ENCODE measurements at regions not wholly inside any gene's neighbourhood (a gene's known extent, or its start where the extent isn't known, plus 50 kb on each side); places are given as distances from the start of the nearest gene placed in this dataset.

DNA sequence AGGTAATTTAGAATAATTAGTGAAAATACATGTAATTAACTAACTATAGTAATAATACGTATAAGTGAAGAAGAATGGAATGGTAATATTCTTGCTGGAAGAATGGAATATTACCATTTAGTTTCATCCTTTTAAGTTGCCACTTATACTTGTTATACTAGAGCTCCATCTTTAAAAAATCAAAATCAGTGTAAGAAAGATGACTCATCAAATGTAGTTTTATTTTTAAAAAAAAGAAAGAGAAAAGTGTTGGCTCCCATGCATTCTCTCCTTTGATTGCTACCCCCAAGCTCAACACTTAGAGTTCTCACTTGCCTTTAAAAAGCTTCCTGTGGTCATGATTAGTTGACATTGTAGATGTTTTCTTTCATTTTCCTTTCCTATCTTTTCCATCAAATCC is 82.4 kb upstream of the KIF2B start:
- H2AFZ ChIP-seq (ENCODE audit: insufficient read depth, low read depth, low read length, poor library complexity, severe bottlenecking), result no peak overlapping the region
- H3K36me3 Mint-ChIP-seq, result no peaks in the 10 kb centered on the region
- no peak overlapping the region for H3K4me3 Mint-ChIP-seq
- no peaks in the 10 kb centered on the region for H4K20me1 ChIP-seq (ENCODE audit: insufficient read depth, low read length)
- H3K9ac ChIP-seq (ENCODE audit: insufficient read depth, low read length, poor library complexity, severe bottlenecking), result no peak overlapping the region
- H3K36me3 ChIP-seq (replicated peaks in 1 of 2; ENCODE audit: control insufficient read depth in 1 of 2, insufficient read depth in 2 of 2, low read length in 2 of 2), result no peaks in the 10 kb centered on the region
- H3K79me2 ChIP-seq (ENCODE audit: insufficient read depth, low read length), result no peaks in the 10 kb centered on the region
- H3K4me1 ChIP-seq (ENCODE audit: control insufficient read depth in 1 of 2, insufficient read depth in 2 of 2, low read length in 2 of 2), result no peaks in the 10 kb centered on the region
- H3K4me1 Mint-ChIP-seq, result no peaks in the 10 kb centered on the region
- H3K4me2 ChIP-seq (replicated peaks; ENCODE audit: extremely low read depth, low read length, poor library complexity, severe bottlenecking), result no peak overlapping the region
- H3K27ac Mint-ChIP-seq, result no peak overlapping the region
- H3K4me3 ChIP-seq (replicated peaks in 1 of 3; ENCODE audit: low read depth in 2 of 3, low read length in 3 of 3), result no peak overlapping the region
- no peaks in the 10 kb centered on the region for H3K27me3 ChIP-seq (ENCODE audit: control insufficient read depth in 2 of 2, insufficient read depth in 2 of 2, low read length in 2 of 2)
- no peak for DNase-seq
- no CpG with 5 or more reads among the region's 1 CpG for WGBS (ENCODE audit: insufficient coverage)
- intact Hi-C loops (cut with micrococcal nuclease), result no loop called here
- no peak overlapping the region for H3K27ac ChIP-seq (ENCODE audit: low read depth in 1 of 2, low read length in 2 of 2)
- H3K27me3 Mint-ChIP-seq (ENCODE audit: low read depth in 3 of 3), result peaks cover 0 to 2% (median 0%) of the 10 kb centered on the region in 3 donors
- TF ChIP-seq, protein P1, sequence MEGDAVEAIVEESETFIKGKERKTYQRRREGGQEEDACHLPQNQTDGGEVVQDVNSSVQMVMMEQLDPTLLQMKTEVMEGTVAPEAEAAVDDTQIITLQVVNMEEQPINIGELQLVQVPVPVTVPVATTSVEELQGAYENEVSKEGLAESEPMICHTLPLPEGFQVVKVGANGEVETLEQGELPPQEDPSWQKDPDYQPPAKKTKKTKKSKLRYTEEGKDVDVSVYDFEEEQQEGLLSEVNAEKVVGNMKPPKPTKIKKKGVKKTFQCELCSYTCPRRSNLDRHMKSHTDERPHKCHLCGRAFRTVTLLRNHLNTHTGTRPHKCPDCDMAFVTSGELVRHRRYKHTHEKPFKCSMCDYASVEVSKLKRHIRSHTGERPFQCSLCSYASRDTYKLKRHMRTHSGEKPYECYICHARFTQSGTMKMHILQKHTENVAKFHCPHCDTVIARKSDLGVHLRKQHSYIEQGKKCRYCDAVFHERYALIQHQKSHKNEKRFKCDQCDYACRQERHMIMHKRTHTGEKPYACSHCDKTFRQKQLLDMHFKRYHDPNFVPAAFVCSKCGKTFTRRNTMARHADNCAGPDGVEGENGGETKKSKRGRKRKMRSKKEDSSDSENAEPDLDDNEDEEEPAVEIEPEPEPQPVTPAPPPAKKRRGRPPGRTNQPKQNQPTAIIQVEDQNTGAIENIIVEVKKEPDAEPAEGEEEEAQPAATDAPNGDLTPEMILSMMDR (IDR thresholded peaks at IDR 0.05), result no peak
- peaks cover 0 to 6% (median 0%) of the 10 kb centered on the region in 7 donors for H3K9me3 Mint-ChIP-seq
- no peaks in the 10 kb centered on the region for H3K9me3 ChIP-seq (replicated peaks in 1 of 2; ENCODE audit: control insufficient read depth in 1 of 2, insufficient read depth in 1 of 2, low read length in 2 of 2)

DNA sequence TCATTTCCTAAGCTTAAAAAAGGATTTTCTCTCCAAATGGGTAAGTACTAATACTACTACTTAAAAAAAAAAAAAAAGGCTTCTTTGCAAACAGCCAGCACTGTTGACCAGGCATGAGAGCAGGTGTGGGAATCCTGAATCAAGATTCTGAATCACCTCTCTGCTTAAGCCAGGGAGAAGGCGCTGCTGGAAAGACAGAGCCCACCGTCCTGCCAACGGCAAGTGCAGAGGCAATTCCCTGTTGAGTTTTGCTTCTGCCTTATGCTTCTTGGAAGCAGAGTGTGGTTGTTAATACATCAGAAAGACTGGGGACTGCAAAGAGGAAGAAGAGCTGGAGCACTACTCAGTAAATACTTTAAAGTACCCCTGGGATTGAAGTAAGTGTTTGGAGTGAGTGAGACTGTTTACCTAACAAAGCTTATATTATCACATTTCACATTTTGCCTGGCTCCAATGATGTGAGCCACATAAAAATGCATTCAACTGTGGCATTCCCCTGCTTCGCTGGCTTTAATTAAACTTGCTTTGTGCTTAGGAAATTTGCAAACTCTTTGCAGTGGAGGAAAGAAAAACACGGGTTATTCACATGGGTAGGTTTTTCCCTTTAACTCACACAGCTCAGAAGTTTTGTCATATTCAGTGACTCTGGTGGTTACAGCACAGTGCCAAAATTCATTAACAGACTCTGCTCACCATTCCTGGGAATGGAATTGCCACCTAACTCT is 86.0 kb upstream of the KIF2B start:
- Histone ChIP-seq H3K27me3 (ENCODE audit: control insufficient read depth in 2 of 2, insufficient read depth in 2 of 2, low read length in 2 of 2) (no peaks in the 10 kb centered on the region), H3K27ac (ENCODE audit: low read depth in 1 of 2, low read length in 2 of 2) (no peak overlapping the region), H3K9me3 (replicated peaks in 1 of 2; ENCODE audit: control insufficient read depth in 1 of 2, insufficient read depth in 1 of 2, low read length in 2 of 2) (no peaks in the 10 kb centered on the region), H4K20me1 (ENCODE audit: insufficient read depth, low read length) (no peaks in the 10 kb centered on the region), H3K79me2 (ENCODE audit: insufficient read depth, low read length) (no peaks in the 10 kb centered on the region), H3K36me3 (replicated peaks in 1 of 2; ENCODE audit: control insufficient read depth in 1 of 2, insufficient read depth in 2 of 2, low read length in 2 of 2) (no peaks in the 10 kb centered on the region), H3K4me1 (ENCODE audit: control insufficient read depth in 1 of 2, insufficient read depth in 2 of 2, low read length in 2 of 2) (no peaks in the 10 kb centered on the region), H3K4me2 (replicated peaks; ENCODE audit: extremely low read depth, low read length, poor library complexity, severe bottlenecking) (no peak overlapping the region), H3K4me3 (replicated peaks in 1 of 3; ENCODE audit: low read depth in 2 of 3, low read length in 3 of 3) (no peak overlapping the region), H2AFZ (ENCODE audit: insufficient read depth, low read depth, low read length, poor library complexity, severe bottlenecking) (no peak overlapping the region), H3K9ac (ENCODE audit: insufficient read depth, low read length, poor library complexity, severe bottlenecking) (no peak overlapping the region)
- H3K4me3 Mint-ChIP-seq, result no peak overlapping the region
- no peak overlapping the region for H3K27ac Mint-ChIP-seq
- no peak for DNase-seq
- no peaks in the 10 kb centered on the region for H3K36me3 Mint-ChIP-seq
- H3K27me3 Mint-ChIP-seq (ENCODE audit: low read depth in 3 of 3), result peaks cover 0 to 2% (median 0%) of the 10 kb centered on the region in 3 donors
- TF ChIP-seq, protein P1 (IDR thresholded peaks at IDR 0.05), result no peak
- peaks cover 0 to 6% (median 0%) of the 10 kb centered on the region in 7 donors for H3K9me3 Mint-ChIP-seq
- no peaks in the 10 kb centered on the region for H3K4me1 Mint-ChIP-seq
- WGBS (ENCODE audit: insufficient coverage), result 96% methylated on average over 3 of the region's 5 CpGs
- intact Hi-C loops (cut with micrococcal nuclease), result no loop called here
